ENCODE measurements at regions not wholly inside any gene's neighbourhood (a gene's known extent, or its start where the extent isn't known, plus 50 kb on each side); places are given as distances from the start of the nearest gene placed in this dataset.

- DNase-seq (ENCODE audit: low read depth) = no peak
- no peak overlapping the region for H3K4me3 ChIP-seq (ENCODE audit: control insufficient read depth, low read depth, low read length)
- TF ChIP-seq CTCF (conservative IDR thresholded peaks at IDR 0.05; ENCODE audit: control insufficient read depth, insufficient read depth, low read depth, low read length) = no peak
Measured at GRCh38 chr3:81938681-81939080, 177.2 kb upstream of the GBE1 start.

GRCh38 chr3:81936817-81937216, 175.4 kb upstream of the GBE1 start:
- no peak for DNase-seq (ENCODE audit: low read depth)
- no peak for TF ChIP-seq CTCF (conservative IDR thresholded peaks at IDR 0.05; ENCODE audit: control insufficient read depth, insufficient read depth, low read depth, low read length)
- no peak overlapping the region for H3K4me3 ChIP-seq (ENCODE audit: control insufficient read depth, low read depth, low read length)

- no peak for DNase-seq (ENCODE audit: low read depth)
- no peak for TF ChIP-seq CTCF (conservative IDR thresholded peaks at IDR 0.05; ENCODE audit: control insufficient read depth, insufficient read depth, low read depth, low read length)
- no peak overlapping the region for H3K4me3 ChIP-seq (ENCODE audit: control insufficient read depth, low read depth, low read length)
Measured at GRCh38 chr3:81932681-81933080, 171.2 kb upstream of the GBE1 start.

GRCh38 chr3:81931265-81932251, 170.1 kb upstream of the GBE1 start:
- H3K4me3 ChIP-seq (ENCODE audit: control insufficient read depth, low read depth, low read length) = no peak overlapping the region
- DNase-seq (ENCODE audit: low read depth) = no peak
- no peak for TF ChIP-seq CTCF (conservative IDR thresholded peaks at IDR 0.05; ENCODE audit: control insufficient read depth, insufficient read depth, low read depth, low read length)

GRCh38 chr3:81929697-81930096, 168.3 kb upstream of the GBE1 start:
- H3K4me3 ChIP-seq (ENCODE audit: control insufficient read depth, low read depth, low read length) = no peak overlapping the region
- no peak for TF ChIP-seq CTCF (conservative IDR thresholded peaks at IDR 0.05; ENCODE audit: control insufficient read depth, insufficient read depth, low read depth, low read length)
- DNase-seq (ENCODE audit: low read depth) = no peak

- no peak for TF ChIP-seq CTCF (conservative IDR thresholded peaks at IDR 0.05; ENCODE audit: control insufficient read depth, insufficient read depth, low read depth, low read length)
- no peak for DNase-seq (ENCODE audit: low read depth)
- no peak overlapping the region for H3K4me3 ChIP-seq (ENCODE audit: control insufficient read depth, low read depth, low read length)
Measured at GRCh38 chr3:81927811-81928210, 166.4 kb upstream of the GBE1 start.

All from fibroblast of mammary gland (primary cell).